DND-41 (cell line): ENCODE measurements at regions not wholly inside any gene's neighbourhood (a gene's known extent, or its start where the extent isn't known, plus 50 kb on each side); places are given as distances from the start of the nearest gene placed in this dataset.

Experiments
- EZH2 ChIP-seq: IDR thresholded peaks from 3 replicates; pipeline ENCODE4 v1.6.1; 2012; ENCODE audit warnings: borderline replicate concordance, low read depth, mild to moderate bottlenecking, moderate library complexity, low read length, inconsistent platforms; ENCODE audit not compliant: severe bottlenecking
- TF ChIP-seq, protein P1 (sequence below): IDR thresholded peaks from 2 replicates; pipeline ENCODE4 v1.5.1; 2012; ENCODE audit warnings: borderline replicate concordance, low read length, moderate library complexity, mild to moderate bottlenecking; ENCODE audit not compliant: poor library complexity, severe bottlenecking; ENCODE audit errors: extremely low read depth

DNA sequence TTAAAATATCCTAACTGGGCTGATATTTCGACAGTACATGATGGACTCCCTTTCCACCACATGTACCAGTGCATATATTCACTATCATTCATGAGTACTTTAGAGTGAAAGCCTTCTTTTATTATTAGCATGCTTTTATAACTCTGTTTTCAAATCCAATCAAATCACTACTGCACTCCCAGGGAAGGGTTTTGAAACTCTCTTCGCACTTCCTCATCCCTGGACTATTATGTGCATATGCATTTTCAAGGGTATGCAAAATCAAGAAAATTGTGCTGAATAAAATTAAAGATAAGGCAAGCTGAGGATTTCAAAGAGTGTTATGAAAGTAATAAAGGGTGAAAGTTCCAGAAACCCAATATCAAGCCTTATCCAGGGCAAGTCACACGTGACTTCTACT lies 411.4 kb upstream of the PDZRN3 start:
- TF ChIP-seq, protein P1, sequence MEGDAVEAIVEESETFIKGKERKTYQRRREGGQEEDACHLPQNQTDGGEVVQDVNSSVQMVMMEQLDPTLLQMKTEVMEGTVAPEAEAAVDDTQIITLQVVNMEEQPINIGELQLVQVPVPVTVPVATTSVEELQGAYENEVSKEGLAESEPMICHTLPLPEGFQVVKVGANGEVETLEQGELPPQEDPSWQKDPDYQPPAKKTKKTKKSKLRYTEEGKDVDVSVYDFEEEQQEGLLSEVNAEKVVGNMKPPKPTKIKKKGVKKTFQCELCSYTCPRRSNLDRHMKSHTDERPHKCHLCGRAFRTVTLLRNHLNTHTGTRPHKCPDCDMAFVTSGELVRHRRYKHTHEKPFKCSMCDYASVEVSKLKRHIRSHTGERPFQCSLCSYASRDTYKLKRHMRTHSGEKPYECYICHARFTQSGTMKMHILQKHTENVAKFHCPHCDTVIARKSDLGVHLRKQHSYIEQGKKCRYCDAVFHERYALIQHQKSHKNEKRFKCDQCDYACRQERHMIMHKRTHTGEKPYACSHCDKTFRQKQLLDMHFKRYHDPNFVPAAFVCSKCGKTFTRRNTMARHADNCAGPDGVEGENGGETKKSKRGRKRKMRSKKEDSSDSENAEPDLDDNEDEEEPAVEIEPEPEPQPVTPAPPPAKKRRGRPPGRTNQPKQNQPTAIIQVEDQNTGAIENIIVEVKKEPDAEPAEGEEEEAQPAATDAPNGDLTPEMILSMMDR, result no peak
- TF ChIP-seq EZH2, result no peak
